Activated T-cell treated with anti-CD3 and anti-CD28 coated beads for 4 hours (primary cell): ENCODE measurements at regions not wholly inside any gene's neighbourhood (a gene's known extent, or its start where the extent isn't known, plus 50 kb on each side); places are given as distances from the start of the nearest gene placed in this dataset.

ENCODE experiments used
- DNase-seq: peaks from one replicate; pipeline ENCODE4 v3.0.0-alpha.2; 2020

DNA sequence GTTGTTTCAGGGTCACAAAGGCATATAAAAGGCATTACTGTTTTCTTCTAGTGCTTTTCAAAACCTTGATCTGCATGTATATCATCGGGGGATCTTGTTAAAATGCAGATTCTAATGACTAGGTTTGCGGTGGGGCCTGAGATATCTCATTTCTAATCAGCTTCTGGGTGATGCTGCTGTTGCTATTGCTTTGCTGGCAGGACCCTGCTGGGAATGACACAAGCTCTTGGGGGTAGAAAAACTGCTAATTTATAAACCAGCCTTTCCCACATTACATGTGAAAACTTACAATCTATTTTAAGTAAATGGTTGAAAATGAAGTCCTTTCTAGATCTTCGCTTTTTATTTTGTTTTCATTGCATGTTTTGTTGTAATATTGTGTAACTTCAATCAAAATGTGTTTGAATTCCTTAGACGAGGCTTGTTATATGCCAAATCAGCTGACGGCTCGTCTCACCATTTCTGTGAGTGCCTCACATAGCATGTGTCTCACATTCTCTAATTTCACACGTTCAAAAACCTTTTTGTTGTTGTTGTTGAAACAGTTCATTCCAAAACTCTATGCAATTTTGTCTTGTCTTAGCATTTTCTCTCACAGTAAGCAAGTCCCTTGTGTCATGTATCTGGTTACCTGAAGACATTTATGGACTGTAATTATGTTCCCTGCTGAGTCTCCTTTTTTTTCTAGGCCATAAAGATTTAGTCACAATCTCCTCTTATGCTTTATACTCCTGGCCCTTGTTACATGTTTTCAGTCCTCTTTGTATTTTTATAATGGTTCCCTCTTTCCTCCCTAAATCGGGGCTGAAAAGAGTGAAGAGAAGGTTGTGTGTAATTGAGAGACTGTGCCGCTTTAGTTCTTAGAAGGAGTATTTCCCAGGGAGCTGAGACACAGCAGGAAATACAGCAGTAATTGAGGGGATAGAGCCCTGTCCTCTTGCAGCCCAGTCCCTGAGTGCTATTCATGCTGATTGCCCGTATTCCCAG is 521.0 kb upstream of the SEMA6A start:
- no peak for DNase-seq

DNA sequence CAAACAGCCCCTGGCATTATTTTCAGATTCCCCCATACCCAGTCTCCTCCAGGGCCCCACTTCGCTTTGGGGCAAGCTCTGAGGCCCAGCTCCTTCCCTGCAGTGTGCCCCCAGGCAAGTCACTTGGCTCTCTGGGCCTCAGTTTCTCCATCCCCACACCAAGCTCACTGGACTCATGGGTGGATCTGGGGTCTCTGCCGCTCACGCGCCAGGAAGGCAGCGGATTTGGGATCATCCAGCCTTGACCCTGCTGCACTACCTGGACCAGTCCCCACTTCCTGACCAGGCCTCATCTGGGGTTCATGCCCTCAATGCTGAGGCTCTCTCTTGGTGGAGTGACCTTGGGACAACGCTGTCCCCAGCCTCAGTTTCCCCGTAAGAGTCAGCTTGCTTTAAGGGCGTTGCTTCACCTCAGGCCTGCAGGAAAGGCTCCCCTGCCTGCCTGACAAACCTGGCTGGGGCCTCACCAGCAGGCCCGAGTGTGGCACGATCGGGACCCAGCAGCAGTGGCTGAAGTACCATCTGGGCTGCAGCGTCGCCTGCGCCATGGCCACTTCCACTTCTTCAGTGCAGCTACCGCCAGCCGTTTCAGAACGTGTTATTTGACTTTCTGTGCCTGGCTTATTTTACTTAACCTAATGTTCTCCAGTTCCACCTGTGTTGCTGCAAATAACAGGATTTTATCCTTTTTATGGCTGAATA is 519.6 kb upstream of the SEMA6A start:
- no peak for DNase-seq

DNA sequence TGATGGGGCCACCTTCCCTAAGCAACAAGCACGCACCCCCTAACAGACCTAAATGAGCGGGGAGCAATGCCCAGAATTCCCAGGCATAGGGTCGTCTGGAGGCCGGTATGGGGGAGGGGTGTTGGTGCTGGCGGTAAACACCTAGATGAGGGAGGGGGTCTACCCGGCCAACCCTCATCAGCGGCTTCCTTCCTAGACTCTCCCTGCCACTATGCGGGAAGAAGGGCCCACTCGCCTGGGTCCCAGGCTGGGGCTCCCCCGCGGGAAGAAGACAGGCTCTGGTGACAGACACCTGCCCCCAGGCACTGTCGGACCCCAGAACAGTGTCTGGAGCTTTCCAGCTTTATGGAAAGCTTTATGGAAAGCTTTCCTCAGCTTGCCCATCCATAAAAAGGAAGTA is 519.0 kb upstream of the SEMA6A start:
- no peak for DNase-seq

DNA sequence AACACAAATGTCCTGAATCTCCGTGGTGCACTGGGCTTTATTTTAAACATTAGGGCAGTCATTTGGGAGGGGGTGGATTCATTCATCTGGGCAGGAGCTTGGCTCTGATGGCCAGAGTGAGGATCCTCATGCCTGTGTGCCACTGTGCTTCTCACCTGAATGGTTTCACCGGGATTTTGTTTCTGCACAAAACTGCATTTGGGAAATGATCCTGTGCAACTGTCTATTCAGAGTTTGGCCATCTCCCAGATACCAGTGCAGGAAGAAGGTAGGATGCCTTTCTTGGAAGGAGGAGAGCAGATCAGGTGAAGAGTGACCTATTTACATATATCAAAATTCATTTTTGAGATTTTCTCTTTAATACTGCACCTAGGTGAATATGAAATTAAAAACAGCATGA is 514.4 kb upstream of the SEMA6A start:
- DNase-seq, result no peak

DNA sequence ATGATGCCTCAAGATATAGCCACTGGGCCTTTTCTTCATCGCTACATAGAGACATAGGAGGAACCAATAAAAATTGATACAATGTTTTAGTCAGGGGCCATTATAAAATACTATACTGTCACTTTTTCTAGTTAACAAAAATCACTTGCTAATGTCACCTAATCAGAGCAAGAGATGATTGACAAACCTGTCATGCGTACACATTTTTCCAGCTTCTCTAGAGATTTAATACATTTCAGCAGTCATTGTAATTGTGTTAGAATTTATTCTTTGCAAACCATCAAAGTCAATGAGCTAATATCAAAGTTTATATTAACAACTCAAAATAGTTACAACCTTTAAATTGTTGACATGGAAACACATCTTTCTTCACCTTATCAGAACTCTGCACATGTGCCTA is 513.6 kb upstream of the SEMA6A start:
- DNase-seq, result no peak

DNA sequence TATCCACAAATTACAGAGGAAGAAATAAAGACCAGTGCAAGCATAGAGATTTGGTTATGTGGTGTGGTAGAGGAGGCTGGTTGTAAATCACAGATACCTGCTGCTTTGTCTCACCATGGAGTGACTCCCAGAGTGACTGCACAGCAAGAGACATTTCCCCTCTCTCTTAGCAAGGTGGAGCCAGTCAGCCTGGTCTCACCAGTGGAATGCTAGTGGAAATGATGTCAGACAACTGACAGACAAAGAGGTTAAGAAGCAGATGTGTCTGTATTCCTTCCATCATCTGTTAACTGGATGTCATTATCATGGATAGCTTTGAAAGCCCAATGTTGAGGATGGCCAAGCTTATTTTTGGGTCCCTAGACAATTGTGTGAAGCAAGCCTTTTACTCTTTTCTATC is 509.4 kb upstream of the SEMA6A start:
- DNase-seq, result no peak

DNA sequence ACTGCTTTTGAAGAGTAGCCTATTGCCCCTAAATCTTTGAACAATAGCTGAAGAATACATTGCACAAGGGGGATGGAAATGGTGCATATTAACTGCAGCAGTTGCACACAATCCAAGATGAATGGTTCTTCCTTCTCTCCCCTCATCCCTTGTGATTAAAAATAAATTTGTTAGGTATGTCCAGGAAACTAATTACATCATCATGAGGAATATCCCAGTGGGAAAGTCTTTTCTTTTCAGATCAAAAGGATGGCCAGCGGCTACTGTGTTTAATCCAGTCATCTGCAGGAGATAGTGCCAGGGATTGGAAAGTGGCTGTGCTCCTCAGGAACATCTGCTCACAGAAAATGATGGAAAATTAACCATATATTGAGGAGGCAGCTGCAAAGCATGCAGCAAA is 508.4 kb upstream of the SEMA6A start:
- DNase-seq, result no peak

DNA sequence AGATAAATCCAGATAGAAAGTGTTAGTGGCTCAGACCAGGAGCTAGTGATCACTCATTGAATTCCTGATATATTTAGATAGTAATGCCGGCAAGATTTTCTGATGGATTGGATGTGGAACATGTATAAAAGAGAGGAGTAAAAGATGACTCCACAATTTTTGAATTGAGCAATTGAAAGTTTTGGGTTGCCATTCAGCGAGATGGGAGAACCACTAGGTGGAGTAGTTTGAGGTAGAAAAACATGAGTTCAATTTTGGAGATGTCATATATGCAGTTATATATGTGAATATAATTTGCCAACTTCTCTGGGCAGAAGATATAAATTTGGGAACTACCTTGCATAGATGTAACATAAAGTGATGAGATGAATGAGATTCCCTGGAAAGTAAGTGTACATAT is 502.5 kb upstream of the SEMA6A start:
- no peak for DNase-seq

DNA sequence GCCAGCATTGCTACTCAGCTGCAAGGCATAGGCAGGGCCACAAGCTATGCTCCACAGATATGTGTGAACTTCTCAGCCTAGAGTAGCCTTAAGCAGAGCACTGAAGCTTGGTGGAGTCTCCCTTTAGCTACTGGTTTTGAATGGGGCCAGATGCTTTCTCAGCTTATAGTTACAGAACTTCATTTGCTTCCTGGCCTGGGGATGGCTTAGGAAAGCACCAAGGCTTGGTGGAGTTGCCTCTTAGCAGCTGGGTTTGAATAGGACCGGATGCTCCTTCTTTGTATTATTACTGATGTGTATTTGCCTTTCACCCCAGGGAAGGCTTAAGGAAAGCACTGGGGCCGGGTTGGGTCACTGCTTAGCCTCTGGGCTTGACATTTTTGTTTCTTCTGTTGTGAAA is 497.8 kb upstream of the SEMA6A start:
- no peak for DNase-seq

DNA sequence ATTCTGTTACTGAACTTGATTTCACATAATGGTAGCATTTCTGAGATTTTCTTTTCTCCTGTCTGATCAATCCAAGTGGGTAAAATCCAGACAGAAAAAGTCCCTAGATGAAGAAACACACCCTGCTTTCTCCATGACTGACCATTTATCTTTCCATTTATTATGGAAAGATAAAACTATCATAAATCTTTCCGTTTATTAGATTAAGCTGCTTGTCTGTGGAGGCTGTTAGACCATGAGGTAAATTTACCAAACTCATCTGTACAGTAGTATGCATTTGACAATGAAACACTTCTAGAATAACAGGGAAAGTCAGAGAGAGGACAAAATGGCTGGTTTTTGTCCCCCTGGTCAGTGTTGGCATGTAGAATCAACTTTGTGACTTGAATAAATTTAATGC is 491.2 kb upstream of the SEMA6A start:
- no peak for DNase-seq

DNA sequence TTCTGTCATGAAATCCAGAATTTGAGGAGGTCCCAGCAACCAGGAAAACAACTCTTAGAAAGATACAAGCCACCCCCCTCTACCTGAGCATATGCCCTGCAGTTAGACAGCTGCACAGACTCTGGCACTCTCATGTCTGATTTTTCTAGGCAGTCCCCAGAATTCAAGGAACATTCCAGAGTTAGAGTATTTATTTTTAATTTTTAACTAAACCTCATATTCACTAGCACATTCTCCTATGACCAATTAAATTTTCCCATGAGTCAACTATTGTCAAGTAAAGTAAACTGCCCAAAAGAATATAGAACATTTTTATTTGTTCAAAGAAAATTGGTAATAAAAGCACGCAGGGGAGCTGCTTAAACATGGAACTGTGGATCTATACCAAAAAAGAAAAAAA is 490.5 kb upstream of the SEMA6A start:
- no peak for DNase-seq

DNA sequence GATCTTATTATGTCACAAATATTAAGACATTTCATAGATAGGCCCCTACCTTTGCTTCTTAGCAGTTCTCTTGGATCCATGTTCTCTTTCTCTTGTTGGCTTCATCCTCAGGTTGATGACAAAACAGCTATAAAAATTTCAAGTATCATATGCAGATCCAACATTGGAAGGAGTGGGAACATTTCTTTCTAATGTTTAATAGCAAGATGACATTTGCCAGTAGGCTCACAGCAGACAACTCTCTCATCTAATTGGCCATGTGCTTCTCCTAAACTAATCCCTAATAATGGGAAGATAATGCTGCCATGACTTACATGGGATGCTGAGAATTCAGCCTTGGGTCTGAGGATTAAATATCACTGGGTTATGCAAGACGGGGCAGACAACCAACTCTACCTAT is 485.5 kb upstream of the SEMA6A start:
- DNase-seq, result no peak

DNA sequence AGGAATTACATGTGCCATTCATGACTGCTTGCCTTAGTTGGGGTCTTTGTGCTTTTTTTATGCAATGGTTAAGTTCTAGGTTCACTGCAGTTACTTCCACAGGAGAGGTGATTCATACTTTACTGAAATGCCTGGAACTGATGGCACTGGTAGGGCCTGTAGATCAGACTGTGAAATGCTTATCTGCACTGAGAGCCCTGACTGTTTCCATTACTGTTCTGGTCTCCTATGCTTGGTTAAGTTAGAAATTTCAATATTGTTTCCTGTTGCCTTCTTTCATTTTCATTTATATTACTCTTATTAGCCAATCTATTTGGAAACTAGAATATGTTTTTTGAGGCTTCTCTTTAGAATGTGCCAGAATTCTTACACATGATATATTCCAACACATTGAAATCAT is 484.1 kb upstream of the SEMA6A start:
- DNase-seq, result no peak

DNA sequence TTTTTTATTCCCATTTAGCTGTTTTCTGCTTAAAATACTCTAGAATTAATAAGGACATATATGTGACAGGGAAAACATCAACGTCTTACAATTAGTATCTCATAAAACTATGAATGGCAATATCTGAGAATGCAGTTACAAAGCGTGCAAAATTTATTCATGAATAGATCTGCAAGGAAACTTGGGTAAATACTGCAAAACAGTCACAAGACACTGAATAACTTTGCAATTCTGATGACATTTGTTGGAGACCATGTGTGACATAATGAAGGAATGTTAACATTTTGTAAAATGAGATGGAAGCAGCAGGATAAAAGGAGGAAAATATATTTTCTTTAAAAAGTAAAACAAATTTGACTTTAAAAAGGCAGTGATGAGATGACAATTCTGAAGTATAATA is 480.9 kb upstream of the SEMA6A start:
- no peak for DNase-seq

DNA sequence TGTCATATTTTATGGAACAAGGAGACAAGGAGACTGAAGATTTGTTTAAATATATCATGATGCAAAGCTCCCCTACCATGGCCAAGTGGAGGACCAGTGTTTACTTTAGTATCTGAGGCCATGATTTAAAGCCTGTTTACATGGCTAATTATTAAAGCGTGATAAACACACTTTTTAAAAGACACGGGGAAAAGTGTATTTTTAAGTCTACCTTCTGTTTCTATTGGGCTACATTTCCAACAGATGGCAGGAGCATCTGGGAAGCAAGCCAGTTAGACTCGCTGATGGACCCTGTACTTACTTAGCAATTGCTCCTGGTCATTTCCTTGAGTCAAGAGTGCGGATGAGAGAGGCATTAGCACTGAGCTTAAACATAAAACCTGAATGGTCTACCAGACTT is 480.3 kb upstream of the SEMA6A start:
- no peak for DNase-seq

DNA sequence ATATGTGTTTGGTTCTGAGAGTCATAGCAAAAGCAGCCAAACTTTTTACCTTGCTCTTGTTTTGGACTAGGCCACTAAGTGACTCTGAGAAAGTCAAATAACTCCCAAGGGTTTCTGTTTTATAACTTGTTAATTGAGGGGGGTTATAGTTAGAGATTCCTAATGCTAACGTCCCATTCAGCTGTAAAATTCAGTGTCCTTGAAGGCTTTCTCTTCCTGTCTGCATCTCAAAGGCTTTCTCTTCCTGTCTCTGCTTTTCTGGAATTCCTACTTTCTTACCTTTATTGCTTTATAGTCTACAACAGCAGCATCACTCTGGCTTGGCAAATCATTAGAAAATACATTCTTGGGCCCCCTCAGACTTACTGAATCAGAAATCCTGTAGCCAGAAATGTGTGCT is 479.5 kb upstream of the SEMA6A start:
- DNase-seq, result no peak

DNA sequence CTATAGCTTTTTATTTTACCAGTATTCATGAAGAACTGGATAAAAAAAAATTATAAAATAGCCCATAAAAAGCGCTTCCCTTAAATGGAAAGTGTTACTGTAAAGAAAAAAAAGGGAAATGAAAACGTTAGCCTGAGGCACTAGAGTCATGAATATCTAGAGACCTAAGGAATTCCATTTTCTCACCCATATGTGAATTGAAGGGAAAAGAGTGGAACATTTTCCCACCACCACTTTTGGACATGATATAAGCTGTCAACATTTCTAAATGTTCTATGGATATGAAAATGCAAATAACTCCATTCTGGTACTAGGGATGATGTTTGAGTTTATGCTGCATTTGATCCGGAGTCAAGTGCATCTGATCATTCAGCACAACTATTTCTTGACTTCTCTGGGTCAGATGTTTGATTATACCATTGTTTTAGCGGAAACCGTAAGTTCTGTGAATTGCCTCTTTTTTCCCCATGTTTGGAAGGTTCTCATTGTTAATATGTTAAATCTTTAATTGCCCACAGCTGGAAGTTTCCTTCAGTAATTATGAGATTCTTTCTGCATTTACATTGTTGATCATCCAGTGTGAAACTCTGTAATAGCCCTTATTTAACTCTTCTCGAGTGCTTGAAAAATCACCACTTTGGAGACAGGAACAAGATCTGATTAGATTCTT is 467.4 kb upstream of the SEMA6A start:
- DNase-seq, result no peak

DNA sequence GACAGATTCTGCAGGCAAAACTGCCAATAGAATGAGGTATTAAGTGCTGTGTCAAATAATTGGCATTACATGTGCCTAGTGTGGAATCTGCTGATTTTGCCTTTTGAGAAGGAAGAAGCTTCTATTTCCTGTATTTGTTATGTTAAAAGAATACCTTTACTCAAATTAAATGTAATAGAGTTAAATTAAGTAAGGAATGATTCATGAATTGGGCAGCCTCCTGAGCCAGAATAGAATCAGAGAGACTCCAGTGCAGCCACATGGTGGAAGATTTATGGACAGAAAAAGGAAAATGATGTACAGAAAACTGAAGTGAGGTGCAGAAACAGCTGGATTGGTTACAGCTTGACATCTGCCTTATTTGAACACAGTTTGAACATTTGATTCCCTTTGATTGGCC is 464.4 kb upstream of the SEMA6A start:
- DNase-seq, result no peak

DNA sequence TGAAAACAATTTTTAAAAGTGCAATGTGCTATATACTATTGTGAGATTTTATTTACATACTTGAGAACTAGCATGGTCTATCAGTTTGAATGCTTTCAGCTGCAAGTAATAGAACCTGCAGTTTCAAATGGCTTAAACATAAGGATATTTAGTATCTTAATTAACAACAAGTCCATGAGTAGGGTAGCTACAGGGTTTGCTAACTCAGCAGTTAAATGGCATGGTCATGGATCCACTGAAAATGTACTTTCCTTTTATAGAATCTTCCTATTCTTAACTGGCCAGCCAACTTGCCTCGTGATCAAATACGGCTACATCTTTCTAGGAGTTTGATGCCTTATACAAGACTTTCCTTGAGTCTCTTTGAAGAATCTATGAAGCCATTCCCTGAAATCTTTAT is 452.8 kb upstream of the SEMA6A start:
- DNase-seq, result no peak

DNA sequence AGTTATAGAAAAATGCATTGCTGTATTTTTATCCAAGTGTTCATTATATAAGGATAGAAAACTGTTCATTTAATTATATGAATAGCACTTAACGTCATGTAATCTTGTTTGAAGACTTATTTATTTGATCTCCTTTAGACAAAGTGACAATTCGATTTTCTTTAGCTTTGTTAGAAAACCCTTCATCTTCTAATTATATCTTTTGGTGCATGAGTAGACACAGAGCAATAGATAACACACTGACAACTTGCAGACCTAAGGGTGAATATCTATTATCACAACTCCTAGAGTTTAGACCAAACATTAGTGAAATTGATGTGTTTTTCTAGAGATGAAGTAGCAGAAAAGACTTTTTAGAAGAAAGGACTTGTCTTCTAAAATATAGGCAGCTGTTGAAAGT is 446.4 kb upstream of the SEMA6A start:
- no peak for DNase-seq

DNA sequence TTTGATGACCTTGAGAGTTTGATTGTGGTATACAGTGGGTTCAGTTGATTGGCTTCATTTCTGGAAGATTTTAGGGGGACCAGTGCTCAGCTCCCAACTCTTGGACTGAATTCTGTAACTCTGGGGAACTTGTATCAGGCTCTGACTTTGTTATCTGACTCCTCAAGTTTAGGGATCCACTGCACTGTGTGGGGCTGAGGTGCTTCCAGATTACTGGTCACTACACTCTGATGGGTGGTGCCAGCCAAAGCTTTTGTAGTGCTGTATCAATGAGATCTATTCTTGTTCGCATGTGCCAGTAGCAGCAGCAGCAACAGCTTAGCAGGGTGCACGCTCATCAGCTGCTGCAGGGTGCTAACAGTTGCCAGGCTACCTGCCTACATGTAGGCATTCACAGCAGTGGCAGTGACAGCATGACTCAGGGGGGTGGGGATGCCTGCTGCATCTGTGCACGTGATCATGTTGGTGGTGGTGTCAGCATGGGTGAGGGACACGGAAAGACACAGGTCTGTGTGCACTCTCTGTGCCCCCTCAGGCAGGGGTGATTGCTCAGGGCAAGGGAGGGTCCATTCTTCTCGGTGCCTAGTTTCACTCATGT is 438.8 kb upstream of the SEMA6A start:
- DNase-seq, result no peak

DNA sequence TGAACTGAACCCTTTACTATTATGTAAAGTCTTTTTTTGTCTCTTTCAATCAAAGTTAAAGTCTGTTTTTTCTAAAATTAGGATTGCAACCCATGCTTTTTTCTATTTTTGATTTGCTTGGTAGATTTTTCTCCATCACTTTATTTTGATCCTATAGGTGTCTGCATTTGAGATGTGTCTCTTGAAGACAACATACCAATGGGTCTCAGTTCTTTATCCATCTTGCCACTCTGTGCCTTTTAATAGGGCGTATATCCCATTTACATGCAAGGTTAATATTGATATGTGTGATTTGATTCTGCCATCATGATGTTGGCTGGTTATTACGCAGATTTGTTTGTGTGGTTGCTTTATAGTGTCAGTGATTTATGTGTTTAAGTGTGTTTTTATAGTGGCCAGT is 436.0 kb upstream of the SEMA6A start:
- DNase-seq, result no peak

DNA sequence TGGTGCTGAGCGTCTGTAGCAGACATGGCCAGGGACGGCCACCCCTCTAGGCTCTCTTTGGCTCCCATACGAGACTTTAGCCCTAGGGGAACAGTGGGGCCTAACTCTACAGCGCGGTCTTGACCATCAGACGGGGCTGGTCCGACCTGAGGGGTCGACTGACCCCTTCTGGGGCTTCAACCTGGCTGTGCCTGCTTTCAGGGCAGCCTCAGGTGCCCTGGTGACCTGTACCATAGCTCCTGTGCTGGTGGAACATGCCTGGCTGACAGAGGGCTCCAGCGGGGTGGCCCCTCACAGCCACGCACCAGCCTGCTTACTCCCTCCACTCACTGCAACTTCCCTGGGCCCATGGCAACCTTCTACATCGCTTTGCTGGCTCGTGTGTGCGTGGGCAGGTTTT is 423.4 kb upstream of the SEMA6A start:
- no peak for DNase-seq

DNA sequence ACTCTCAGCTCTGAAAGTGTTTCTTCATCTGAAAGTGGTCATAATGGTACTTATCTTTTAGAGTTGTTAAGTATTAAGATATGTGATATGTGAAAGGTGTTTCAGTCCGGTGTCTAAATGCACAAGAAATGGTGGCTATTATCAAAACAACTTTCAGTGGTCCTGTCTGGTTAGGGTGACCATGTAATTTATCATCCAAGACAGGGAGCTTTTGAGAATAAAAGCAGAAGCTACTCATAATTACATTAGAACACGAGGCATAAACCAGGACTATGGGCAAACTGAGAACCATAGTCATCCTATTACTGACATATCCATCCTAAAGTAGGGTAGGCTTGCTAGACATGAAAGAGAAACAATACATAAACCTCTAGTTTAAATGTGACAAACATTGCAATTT is 418.1 kb upstream of the SEMA6A start:
- no peak for DNase-seq
